Kidney (tissue), 13 donors: ENCODE measurements at regions not wholly inside any gene's neighbourhood (a gene's known extent, or its start where the extent isn't known, plus 50 kb on each side); places are given as distances from the start of the nearest gene placed in this dataset.
A peak's percentile ranks its signal among the peaks of the same experiment; 100 is the strongest.

Experiments used
- DNase-seq, 5 donors: peaks; one replicate each; pipeline ENCODE4 v3.0.0-alpha.2; 2013 to 2020
- FAIRE-seq: peaks from 2 replicates; lab custom pipeline; 2012; peaks lifted over from hg19 to GRCh38; lab: Jason Lieb, UNC
- H3K27ac ChIP-seq, 2 donors: one replicate each; pipeline ENCODE4 v1.7.0; 2013; ENCODE audit warnings: low read depth in 2 of 2, low read length in 2 of 2, inconsistent platforms in 1 of 2
- H3K27me3 ChIP-seq: one replicate; pipeline ENCODE4 v1.7.1; 2013; ENCODE audit warnings: low read length, inconsistent platforms; ENCODE audit not compliant: control insufficient read depth, insufficient read depth
- H3K36me3 ChIP-seq, 3 donors: one replicate each; pipeline versions ENCODE4 v1.7.0 to v1.7.1; 2013; ENCODE audit warnings: low read length in 3 of 3, control low read depth in 1 of 3, inconsistent platforms in 1 of 3; ENCODE audit not compliant: insufficient read depth in 3 of 3, control insufficient read depth in 2 of 3
- H3K4me1 ChIP-seq, 3 donors: one replicate each; pipeline versions ENCODE4 v1.7.0 to v1.7.1; 2013; ENCODE audit warnings: low read length in 3 of 3, inconsistent platforms in 1 of 3, low read depth in 1 of 3; ENCODE audit not compliant: control insufficient read depth in 2 of 3, insufficient read depth in 2 of 3
- H3K4me3 ChIP-seq, 3 donors: one replicate each; pipeline versions ENCODE4 v1.7.0 to v1.8.1; 2013; ENCODE audit warnings: low read length in 3 of 3, control low read depth in 1 of 3, inconsistent platforms in 1 of 3
- H3K9ac ChIP-seq, 3 donors: one replicate each; pipeline versions ENCODE4 v1.7.0 to v1.7.1; 2013; ENCODE audit warnings: low read length in 3 of 3, control low read depth in 1 of 3, inconsistent platforms in 1 of 3
- H3K9me3 ChIP-seq, 3 donors: one replicate each; pipeline versions ENCODE4 v1.7.0 to v1.7.1; 2013; ENCODE audit warnings: low read length in 3 of 3, control low read depth in 1 of 3, inconsistent platforms in 1 of 3; ENCODE audit not compliant: control insufficient read depth in 2 of 3, insufficient read depth in 1 of 3
- CTCF ChIP-seq: IDR thresholded peaks from 3 replicates; pipeline ENCODE4 v1.5.1; 2012; ENCODE audit warnings: mild to moderate bottlenecking, moderate library complexity, borderline replicate concordance; ENCODE audit not compliant: insufficient read depth; ENCODE audit errors: extremely low read depth
- intact Hi-C: fragments of 100-400 bp; cut with DNase I; formaldehyde crosslinking; loops from one replicate; pipeline ENCODE4 v1.11.1; 2022
- donor health status: control.
- donor health status: control.
- donor health status: control.
- donor health status: control.
- donor health status: control.
- donor health status: DM: yes; HTN: yes; CAD: no.
- donor health status: Normal renal cell carcinoma (clear cell type).

DNA sequence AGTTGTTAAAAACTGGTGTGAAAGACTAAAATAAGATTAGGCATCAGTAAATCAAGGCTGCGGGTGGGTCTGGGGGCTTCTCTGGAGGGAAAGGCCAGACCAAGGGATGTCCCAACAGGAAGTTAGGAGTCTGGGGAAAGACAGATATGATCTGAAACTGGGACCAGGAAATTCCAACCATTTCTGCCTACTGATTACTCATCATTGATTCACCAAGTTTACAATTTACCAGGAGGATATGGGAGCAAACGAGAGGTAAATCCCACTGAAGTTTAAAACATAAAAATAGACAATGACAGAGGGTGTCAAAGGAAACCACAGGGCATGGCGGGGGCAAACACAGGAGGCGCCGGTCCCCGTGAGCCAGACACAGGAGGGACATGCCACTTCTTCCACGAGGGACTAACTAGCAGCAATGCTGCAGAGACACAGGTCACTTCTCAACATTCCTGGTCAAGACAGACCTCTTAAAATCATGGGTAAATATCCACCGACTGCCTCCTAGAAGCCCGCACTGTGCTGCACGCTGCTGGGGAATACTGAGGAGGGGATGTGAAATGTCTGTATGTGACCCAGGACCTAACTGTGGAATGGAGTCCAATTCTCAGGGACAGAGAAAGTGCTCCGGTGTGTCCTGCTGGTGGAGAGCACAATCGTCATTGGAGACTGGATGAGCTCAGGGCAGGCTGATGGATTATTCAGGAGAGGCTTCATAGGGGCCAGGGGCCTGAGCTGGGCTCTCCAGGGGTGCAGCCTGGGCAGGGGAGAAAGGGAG is 153.4 kb upstream of the KLF14 start:
- no peak for FAIRE-seq
- TF ChIP-seq CTCF, result no peak

GRCh38 chr7:130887957-130888371 is 154.0 kb upstream of the KLF14 start:
- H3K9ac ChIP-seq, result peak overlapping the region in 1 of 3 donors; percentile 21
- H3K4me1 ChIP-seq, result peaks cover 4 to 64% (median 40%) of the 10 kb centered on the region in 3 donors
- H3K36me3 ChIP-seq, result peaks cover 0 to 19% (median 9%) of the 10 kb centered on the region in 3 donors
- peak overlapping the region; percentile 28 to 80 for H3K27ac ChIP-seq
- FAIRE-seq (no peak), DNase-seq (no peak)
- no peaks in the 10 kb centered on the region for H3K27me3 ChIP-seq
- H3K9me3 ChIP-seq, result no peaks in the 10 kb centered on the region
- no peak overlapping the region for H3K4me3 ChIP-seq
- TF ChIP-seq CTCF, result no peak
- intact Hi-C loops, result no loop called here

More for the DNA sequence above, 153.4 kb upstream of the KLF14 start:
- H3K27ac ChIP-seq, result peak overlapping the region; percentile 28 to 80
- no peaks in the 10 kb centered on the region for H3K27me3 ChIP-seq
- no peak for DNase-seq
- H3K4me1 ChIP-seq, result peaks cover 4 to 66% (median 42%) of the 10 kb centered on the region in 3 donors
- peak overlapping the region in 1 of 3 donors; percentile 21 for H3K9ac ChIP-seq
- intact Hi-C loops, result no loop called here
- H3K4me3 ChIP-seq, result no peak overlapping the region
- H3K36me3 ChIP-seq, result peaks cover 0 to 25% (median 14%) of the 10 kb centered on the region in 3 donors
- H3K9me3 ChIP-seq, result no peaks in the 10 kb centered on the region

- Histone ChIP-seq H3K9me3 (no peaks in the 10 kb centered on the region), H3K4me1 (peaks cover 4 to 65% (median 40%) of the 10 kb centered on the region in 3 donors), H3K27ac (peak overlapping the region; percentile 2 to 80), H3K9ac (no peak overlapping the region), H3K4me3 (no peak overlapping the region), H3K27me3 (no peaks in the 10 kb centered on the region), H3K36me3 (peaks cover 0 to 19% (median 8%) of the 10 kb centered on the region in 3 donors)
- no peak for TF ChIP-seq CTCF
- intact Hi-C loops, result no loop called here
- DNase-seq, result no peak
- FAIRE-seq, result no peak
These were observed 154.5 kb upstream of the KLF14 start for GRCh38 chr7:130888468-130888867.
